A549 (cell line): ENCODE measurements at regions not wholly inside any gene's neighbourhood (a gene's known extent, or its start where the extent isn't known, plus 50 kb on each side); places are given as distances from the start of the nearest gene placed in this dataset.

ENCODE experiments used
- ATAC-seq, 2 experiments: fragments of 200-7000 bp in 1 of 2; fragments of >200 bp in 1 of 2; cut with Nextera tagmentation in 1 of 2; cut with Tn5 transposase in 1 of 2; 3 replicates each; pipeline versions ENCODE4 v1.8.0 to v1.9.1; 2018 to 2020; ENCODE audit warnings: mild to moderate bottlenecking in 1 of 2, moderate library complexity in 1 of 2
- CTCF ChIA-PET: fragments of 300-600 bp; sonication (Branson Sonifier 250); formaldehyde crosslinking; extraction: SDS; loops from one replicate; lab custom pipeline; 2021; ENCODE audit warnings: antibody characterized with exemption, inconsistent platforms; lab: Yijun Ruan, JAX
- POLR2A ChIA-PET: fragments of 350-600 bp; formaldehyde crosslinking; extraction: SDS; loops from one replicate; lab custom pipeline; 2021; ENCODE audit warnings: antibody characterized with exemption, inconsistent platforms; lab: Yijun Ruan, JAX
- DNase-seq, 2 experiments: peaks; one replicate each; pipeline versions ENCODE4 v3.0.0 to v3.0.0-alpha.2; 2011 to 2016; ENCODE audit warnings: low read depth in 1 of 2, low spot score in 1 of 2
- FAIRE-seq: peaks from 2 replicates; lab custom pipeline; 2011; peaks lifted over from hg19 to GRCh38; lab: Jason Lieb, UNC
- H3K27ac ChIP-seq, 2 experiments: fragments of >200 bp; sonication (Bioruptor Twin); formaldehyde crosslinking; 3 replicates each; pipeline ENCODE4 v1.5.1; 2016 to 2017
- H3K4me1 ChIP-seq: fragments of >200 bp; sonication (Bioruptor Twin); formaldehyde crosslinking; 3 replicates; pipeline ENCODE4 v1.6.1; 2016
- H3K4me2 ChIP-seq: fragments of >200 bp; sonication (Bioruptor Twin); formaldehyde crosslinking; 3 replicates; pipeline ENCODE4 v1.6.1; 2016
- H3K4me3 ChIP-seq: fragments of >200 bp; sonication (Bioruptor Twin); formaldehyde crosslinking; 3 replicates; pipeline ENCODE4 v1.5.1; 2016
- H3K9me3 ChIP-seq: fragments of >200 bp; sonication (Bioruptor Twin); formaldehyde crosslinking; 3 replicates; pipeline ENCODE4 v1.6.1; 2016
- CBX8 ChIP-seq: fragments of 200-600 bp; sonication (generic); IDR thresholded peaks from 2 replicates; pipeline ENCODE4 v1.6.1; 2016
- CEBPB ChIP-seq, 2 experiments: fragments of >200 bp in 1 of 2; sonication (Bioruptor Twin) in 1 of 2; formaldehyde crosslinking in 1 of 2; IDR thresholded peaks; 2 replicates each; pipeline ENCODE4 v1.6.1; 2012 to 2016
- CHD4 ChIP-seq: fragments of 200-600 bp; sonication (generic); IDR thresholded peaks from 2 replicates; pipeline ENCODE4 v1.6.1; 2016; ENCODE audit warnings: antibody characterized with exemption, mild to moderate bottlenecking, borderline replicate concordance
- ESRRA ChIP-seq: fragments of 150-350 bp; IDR thresholded peaks from 2 replicates; pipeline ENCODE4 v1.6.1; 2014; ENCODE audit warnings: mild to moderate bottlenecking, low read length, borderline replicate concordance
- FOXS1 ChIP-seq: fragments of 250-450 bp; sonication (Bioruptor Pico); IDR thresholded peaks from 2 replicates; pipeline ENCODE4 v1.5.0; 2020; ENCODE audit warnings: mild to moderate bottlenecking, moderate library complexity
- HES2 ChIP-seq: fragments of >200 bp; sonication (Bioruptor Twin); formaldehyde crosslinking; IDR thresholded peaks from 2 replicates; pipeline ENCODE4 v1.6.1; 2016
- HOXA7 ChIP-seq: fragments of 250-450 bp; sonication (Bioruptor Pico); IDR thresholded peaks from 2 replicates; pipeline ENCODE4 v1.5.0; 2020; ENCODE audit warnings: mild to moderate bottlenecking, moderate library complexity
- JUNB ChIP-seq: fragments of >200 bp; sonication (Bioruptor Twin); formaldehyde crosslinking; IDR thresholded peaks from 2 replicates; pipeline ENCODE4 v1.6.1; 2016
- KDM5A ChIP-seq: fragments of 200-600 bp; sonication (generic); IDR thresholded peaks from 2 replicates; pipeline ENCODE4 v1.6.1; 2016; ENCODE audit warnings: antibody characterized with exemption, mild to moderate bottlenecking
- MAFK ChIP-seq: fragments of 450-650 bp; IDR thresholded peaks from 2 replicates; pipeline ENCODE4 v1.6.1; 2014; ENCODE audit not compliant: partially characterized antibody
- MAX ChIP-seq: IDR thresholded peaks from 2 replicates; pipeline ENCODE4 v1.6.1; 2012
- NPAS2 ChIP-seq: fragments of 250-450 bp; sonication (Bioruptor Pico); IDR thresholded peaks from 2 replicates; pipeline ENCODE4 v1.8.0; 2022; ENCODE audit warnings: mild to moderate bottlenecking, moderate library complexity, borderline replicate concordance
- NR3C1 ChIP-seq: fragments of >200 bp; sonication (Bioruptor Twin); formaldehyde crosslinking; IDR thresholded peaks from 3 replicates; pipeline ENCODE4 v1.6.1; 2017
- PHF8 ChIP-seq: fragments of 200-600 bp; sonication (generic); IDR thresholded peaks from 2 replicates; pipeline ENCODE4 v1.6.1; 2016; ENCODE audit warnings: low read depth, mild to moderate bottlenecking, antibody characterized with exemption, moderate library complexity, borderline replicate concordance
- POLR2A ChIP-seq: IDR thresholded peaks from 2 replicates; pipeline ENCODE4 v1.6.1; 2012; ENCODE audit warnings: mild to moderate bottlenecking, low read length
- REST ChIP-seq: fragments of 200-600 bp; sonication (generic); IDR thresholded peaks from 2 replicates; pipeline ENCODE4 v1.6.1; 2016; ENCODE audit warnings: antibody characterized with exemption, mild to moderate bottlenecking, moderate library complexity
- RFX5 ChIP-seq: fragments of 450-650 bp; IDR thresholded peaks from 2 replicates; pipeline ENCODE4 v1.7.1; 2014; ENCODE audit warnings: antibody characterized with exemption, mild to moderate bottlenecking, moderate library complexity
- SREBF2 ChIP-seq: fragments of 450-650 bp; IDR thresholded peaks from 2 replicates; pipeline ENCODE4 v1.6.1; 2014; ENCODE audit warnings: mild to moderate bottlenecking, moderate library complexity
- TP53 ChIP-seq: fragments of 250-450 bp; sonication (Bioruptor Pico); IDR thresholded peaks from 2 replicates; pipeline ENCODE4 v1.5.0; 2021; ENCODE audit warnings: mild to moderate bottlenecking, moderate library complexity
- USF2 ChIP-seq: fragments of 450-650 bp; IDR thresholded peaks from 2 replicates; pipeline ENCODE4 v1.6.1; 2014; ENCODE audit warnings: antibody characterized with exemption
- ZC3H11A ChIP-seq: fragments of 450-650 bp; IDR thresholded peaks from 2 replicates; pipeline ENCODE4 v1.6.1; 2014; ENCODE audit warnings: antibody characterized with exemption, mild to moderate bottlenecking
- ZFP36 ChIP-seq: fragments of 450-650 bp; IDR thresholded peaks from 2 replicates; pipeline ENCODE4 v1.6.1; 2014; ENCODE audit warnings: borderline replicate concordance; ENCODE audit not compliant: partially characterized antibody
- WGBS: methylation state at CpG from one replicate; pipeline ENCODE4 v1.1.6; 2017; ENCODE audit errors: missing lambda C conversion rate; 5-methylcytosine and 5-hydroxymethylcytosine counted together

- 63% methylated on average over 3 of the region's 3 CpGs for WGBS
- TF ChIP-seq RFX5: no peak
- TF ChIP-seq SREBF2: no peak
- TF ChIP-seq NPAS2 (CRISPR knock-in tag): no peak
- no peak for TF ChIP-seq CHD4
- no peak for TF ChIP-seq PHF8
- TF ChIP-seq KDM5A: no peak
- TF ChIP-seq JUNB: no peak
- TF ChIP-seq NR3C1: no peak
- TF ChIP-seq MAX: no peak
- TF ChIP-seq ZC3H11A: no peak
- no peak for TF ChIP-seq FOXS1 (CRISPR knock-in tag)
- ChIA-PET CTCF (no interaction called here), POLR2A (interaction anchor here (0.8 kb wide), 1 partner anchor 64 kb away, joined by 3 read pairs; no protein-coding TSS in a partner anchor)
- H3K27ac ChIP-seq: no peak overlapping the region
- H3K4me3 ChIP-seq: no peak overlapping the region
- no peak for FAIRE-seq
- no peak for DNase-seq
- no peak overlapping the region for H3K4me2 ChIP-seq
- ATAC-seq: no peak
- no peaks in the 10 kb centered on the region for H3K4me1 ChIP-seq
- no peaks in the 10 kb centered on the region for H3K9me3 ChIP-seq
Measured at GRCh38 chr10:4398602-4399001, 427.4 kb upstream of the AKR1E2 start.

- FAIRE-seq (no peak), DNase-seq (no peak), ATAC-seq (no peak)
- Histone ChIP-seq H3K4me3 (no peak overlapping the region), H3K4me1 (no peaks in the 10 kb centered on the region), H3K4me2 (no peak overlapping the region), H3K27ac (no peak overlapping the region), H3K9me3 (no peaks in the 10 kb centered on the region)
- TF ChIP-seq CEBPB (IDR thresholded peaks at IDR 0.05): no peak
- CTCF ChIA-PET: no interaction called here
- WGBS: 64% methylated on average over 3 of the region's 3 CpGs
- POLR2A ChIA-PET: no interaction called here
Measured at GRCh38 chr10:4397337-4397736, 428.7 kb upstream of the AKR1E2 start.

GRCh38 chr10:4396401-4397283 lies 429.4 kb upstream of the AKR1E2 start:
- Histone ChIP-seq H3K9me3 (no peaks in the 10 kb centered on the region), H3K27ac (no peak overlapping the region), H3K4me1 (no peaks in the 10 kb centered on the region), H3K4me2 (no peak overlapping the region), H3K4me3 (no peak overlapping the region)
- ATAC-seq: no peak
- FAIRE-seq: no peak
- WGBS: 70% methylated on average over 9 of the region's 9 CpGs
- CTCF ChIA-PET: no interaction called here
- POLR2A ChIA-PET: no interaction called here
- no peak for DNase-seq
- TF ChIP-seq HOXA7 (CRISPR knock-in tag) (no peak), ZFP36 (no peak), MAFK (no peak), REST (no peak), POLR2A (no peak), TP53 (CRISPR knock-in tag) (no peak), HES2 (no peak), NPAS2 (CRISPR knock-in tag) (no peak), ESRRA (no peak), USF2 (no peak), MAX (no peak), CBX8 (no peak)
